PFSK-1 (cell line): ENCODE measurements at regions not wholly inside any gene's neighbourhood (a gene's known extent, or its start where the extent isn't known, plus 50 kb on each side); places are given as distances from the start of the nearest gene placed in this dataset.

Source experiments
- FOXP2 ChIP-seq: optimal IDR thresholded peaks from 2 replicates; pipeline ENCODE3; 2011; ENCODE audit warnings: borderline replicate concordance, control low read depth, inconsistent platforms; ENCODE audit not compliant: insufficient read depth; ENCODE audit errors: extremely low read length, extremely low read depth
- POLR2AphosphoS5 ChIP-seq: IDR thresholded peaks from 2 replicates; pipeline ENCODE4 v1.6.1; 2012; ENCODE audit warnings: low read depth, mild to moderate bottlenecking, control low read depth, low read length, moderate library complexity
- SIN3A ChIP-seq: IDR thresholded peaks from 2 replicates; pipeline ENCODE4 v1.6.1; 2012; ENCODE audit warnings: mild to moderate bottlenecking, low read length, moderate library complexity, borderline replicate concordance; ENCODE audit not compliant: insufficient read depth
- TAF1 ChIP-seq: IDR thresholded peaks from 2 replicates; pipeline ENCODE4 v1.6.1; 2012; ENCODE audit warnings: low read length, control low read depth, borderline replicate concordance; ENCODE audit not compliant: insufficient read depth
- TF ChIP-seq, protein P1 (sequence below), 2 experiments: IDR thresholded peaks; 2 replicates each; pipeline versions ENCODE4 v1.6.1 to v1.8.0; 2011 to 2012; ENCODE audit warnings: low read depth in 2 of 2, low read length in 2 of 2, control low read depth in 1 of 2, inconsistent platforms in 1 of 2, mild to moderate bottlenecking in 1 of 2, moderate library complexity in 1 of 2; ENCODE audit not compliant: insufficient read depth in 1 of 2

DNA sequence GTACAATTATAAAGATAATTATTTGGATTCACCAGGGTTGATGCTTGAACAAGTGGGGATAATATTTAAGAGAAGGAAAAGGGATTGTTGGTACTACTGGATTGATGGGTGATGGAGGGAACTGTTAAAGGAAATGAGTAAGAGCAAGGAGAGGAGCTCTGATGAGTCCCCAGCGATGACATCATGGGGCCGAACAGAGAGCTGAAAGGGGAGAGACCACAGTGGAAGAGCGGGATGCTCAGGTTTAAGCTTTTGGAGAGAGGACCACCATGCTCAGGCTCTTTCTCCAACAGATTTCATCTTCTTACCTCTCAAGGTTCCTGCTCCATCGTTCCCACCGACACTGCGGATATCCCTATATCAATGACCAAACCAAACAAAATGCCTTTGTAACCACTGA, 568.7 kb downstream of the ETS1 start:
- TF ChIP-seq, protein P1, sequence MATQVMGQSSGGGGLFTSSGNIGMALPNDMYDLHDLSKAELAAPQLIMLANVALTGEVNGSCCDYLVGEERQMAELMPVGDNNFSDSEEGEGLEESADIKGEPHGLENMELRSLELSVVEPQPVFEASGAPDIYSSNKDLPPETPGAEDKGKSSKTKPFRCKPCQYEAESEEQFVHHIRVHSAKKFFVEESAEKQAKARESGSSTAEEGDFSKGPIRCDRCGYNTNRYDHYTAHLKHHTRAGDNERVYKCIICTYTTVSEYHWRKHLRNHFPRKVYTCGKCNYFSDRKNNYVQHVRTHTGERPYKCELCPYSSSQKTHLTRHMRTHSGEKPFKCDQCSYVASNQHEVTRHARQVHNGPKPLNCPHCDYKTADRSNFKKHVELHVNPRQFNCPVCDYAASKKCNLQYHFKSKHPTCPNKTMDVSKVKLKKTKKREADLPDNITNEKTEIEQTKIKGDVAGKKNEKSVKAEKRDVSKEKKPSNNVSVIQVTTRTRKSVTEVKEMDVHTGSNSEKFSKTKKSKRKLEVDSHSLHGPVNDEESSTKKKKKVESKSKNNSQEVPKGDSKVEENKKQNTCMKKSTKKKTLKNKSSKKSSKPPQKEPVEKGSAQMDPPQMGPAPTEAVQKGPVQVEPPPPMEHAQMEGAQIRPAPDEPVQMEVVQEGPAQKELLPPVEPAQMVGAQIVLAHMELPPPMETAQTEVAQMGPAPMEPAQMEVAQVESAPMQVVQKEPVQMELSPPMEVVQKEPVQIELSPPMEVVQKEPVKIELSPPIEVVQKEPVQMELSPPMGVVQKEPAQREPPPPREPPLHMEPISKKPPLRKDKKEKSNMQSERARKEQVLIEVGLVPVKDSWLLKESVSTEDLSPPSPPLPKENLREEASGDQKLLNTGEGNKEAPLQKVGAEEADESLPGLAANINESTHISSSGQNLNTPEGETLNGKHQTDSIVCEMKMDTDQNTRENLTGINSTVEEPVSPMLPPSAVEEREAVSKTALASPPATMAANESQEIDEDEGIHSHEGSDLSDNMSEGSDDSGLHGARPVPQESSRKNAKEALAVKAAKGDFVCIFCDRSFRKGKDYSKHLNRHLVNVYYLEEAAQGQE (IDR thresholded peaks at IDR 0.05; ENCODE audit: insufficient read depth in 1 of 2, low read depth in 2 of 2, low read length in 2 of 2), result no peak
- TF ChIP-seq TAF1 (no peak), POLR2AphosphoS5 (no peak), SIN3A (no peak), FOXP2 (no peak)

DNA sequence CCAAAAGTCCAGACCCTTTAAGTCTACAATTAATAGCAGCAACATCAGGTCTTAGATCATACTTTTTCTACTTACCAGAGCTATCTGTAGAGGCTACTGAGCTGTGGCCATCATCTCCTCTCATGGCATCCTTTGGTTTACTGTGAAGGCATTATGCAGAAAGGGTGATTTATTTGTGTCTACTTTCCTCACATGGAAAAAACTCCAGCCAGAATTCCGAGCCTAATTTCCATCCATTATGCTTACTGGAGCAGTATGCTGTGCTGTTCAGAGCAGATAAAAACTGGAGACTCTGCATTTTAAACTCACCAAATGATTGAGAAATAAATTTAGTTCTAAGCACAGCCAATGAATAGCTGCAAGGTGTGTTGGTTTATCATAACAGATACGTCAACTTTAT, 581.8 kb downstream of the ETS1 start:
- TF ChIP-seq TAF1, result no peak
- no peak for TF ChIP-seq SIN3A
- TF ChIP-seq, protein P1 (IDR thresholded peaks at IDR 0.05; ENCODE audit: insufficient read depth in 1 of 2, low read depth in 2 of 2, low read length in 2 of 2), result no peak
- TF ChIP-seq FOXP2, result no peak

DNA sequence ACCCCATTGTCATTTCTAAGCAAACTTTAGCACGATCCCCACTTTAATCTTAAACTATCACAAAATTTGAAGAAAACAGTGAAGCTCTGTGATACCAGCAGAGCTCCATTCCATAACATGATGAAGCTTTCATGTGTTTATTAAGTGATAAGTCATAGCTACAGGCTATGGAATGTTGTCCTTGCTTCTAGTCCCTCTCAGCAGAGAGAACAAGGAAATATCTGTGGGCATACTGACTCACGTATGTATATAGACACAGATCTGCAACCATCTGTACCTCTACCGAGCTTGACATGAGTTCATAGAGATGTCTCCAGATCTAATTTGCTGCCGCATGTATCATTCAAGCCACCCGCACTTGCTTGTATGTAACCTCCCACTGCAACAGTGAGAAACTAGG, 588.9 kb downstream of the ETS1 start:
- no peak for TF ChIP-seq TAF1
- TF ChIP-seq FOXP2, result no peak
- TF ChIP-seq POLR2AphosphoS5, result no peak
- TF ChIP-seq, protein P1 (IDR thresholded peaks at IDR 0.05; ENCODE audit: insufficient read depth in 1 of 2, low read depth in 2 of 2, low read length in 2 of 2), result no peak
- no peak for TF ChIP-seq SIN3A

DNA sequence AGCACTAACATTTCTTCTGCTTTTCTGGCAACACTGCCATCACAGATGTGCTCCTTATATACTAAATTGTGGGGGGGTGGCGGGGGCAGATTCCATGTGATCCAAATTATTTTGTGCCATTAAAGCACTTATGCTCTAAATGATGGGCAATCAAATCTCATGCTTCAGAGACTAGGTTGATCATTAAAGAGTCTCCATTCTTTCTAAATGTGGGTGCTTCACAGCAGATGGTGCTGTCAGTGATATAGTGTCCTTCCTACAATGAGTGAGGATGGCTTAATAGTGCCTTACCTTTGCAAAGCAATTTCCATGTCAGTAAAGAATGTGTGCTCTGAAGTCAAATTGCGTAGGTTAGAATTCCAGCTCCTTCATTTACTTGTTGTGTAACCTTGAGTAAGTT, 589.8 kb downstream of the ETS1 start:
- no peak for TF ChIP-seq TAF1
- TF ChIP-seq, protein P1 (IDR thresholded peaks at IDR 0.05; ENCODE audit: insufficient read depth in 1 of 2, low read depth in 2 of 2, low read length in 2 of 2), result no peak
- TF ChIP-seq SIN3A, result no peak
- TF ChIP-seq POLR2AphosphoS5, result no peak
- TF ChIP-seq FOXP2, result no peak

DNA sequence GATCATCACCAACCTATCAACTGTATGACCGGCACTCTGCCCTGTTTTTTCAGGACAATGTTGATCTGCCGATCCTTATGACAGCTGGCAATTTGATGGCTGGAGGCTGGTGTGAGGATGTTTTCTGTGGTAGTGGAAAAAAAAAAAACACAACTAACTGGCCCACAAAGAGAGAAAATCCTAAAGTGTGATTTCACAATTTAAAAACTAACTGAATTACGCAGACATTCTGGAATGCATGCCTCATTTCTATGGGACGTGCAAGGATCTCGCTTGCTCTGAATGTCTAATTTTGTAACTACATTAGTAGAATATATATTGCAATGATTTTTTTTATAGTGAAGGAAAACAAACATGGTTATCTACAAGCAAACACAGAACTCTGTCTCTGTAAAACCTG, 590.5 kb downstream of the ETS1 start:
- TF ChIP-seq FOXP2 (no peak), POLR2AphosphoS5 (no peak), TAF1 (no peak), SIN3A (no peak)
- TF ChIP-seq, protein P1 (IDR thresholded peaks at IDR 0.05; ENCODE audit: insufficient read depth in 1 of 2, low read depth in 2 of 2, low read length in 2 of 2), result no peak
